ENCODE measurements at regions not wholly inside any gene's neighbourhood (a gene's known extent, or its start where the extent isn't known, plus 50 kb on each side); places are given as distances from the start of the nearest gene placed in this dataset.

DNA sequence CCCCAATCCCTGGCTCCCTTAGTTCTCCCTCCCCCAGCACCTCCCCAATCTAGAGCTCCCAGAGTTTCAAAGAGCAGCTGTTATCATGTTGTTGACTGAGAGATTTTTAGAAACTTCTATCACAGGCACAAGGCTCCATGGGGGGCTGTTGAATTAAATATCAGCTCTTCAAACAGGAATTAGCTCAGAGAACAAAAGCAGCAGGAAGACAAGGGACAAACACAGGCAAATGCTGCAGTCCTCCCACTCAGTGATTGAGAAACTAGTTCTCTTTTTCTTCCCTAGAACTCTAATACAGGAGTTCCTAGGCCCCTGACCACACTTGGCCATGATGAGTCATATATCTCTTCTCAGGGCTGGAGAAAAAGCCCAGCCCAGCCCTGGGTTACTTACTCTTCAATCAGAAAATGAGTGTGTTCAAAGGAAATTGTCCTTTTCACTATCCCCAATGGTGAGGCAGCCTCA lies 262.1 kb downstream of the IGSF11 start:
- H3K27me3 Mint-ChIP-seq (ENCODE audit: insufficient read depth): no peaks in the 10 kb centered on the region
- no peak overlapping the region for H3K27ac Mint-ChIP-seq
- no peaks in the 10 kb centered on the region; the same call in 1 of the 2 replicates for H3K36me3 Mint-ChIP-seq (ENCODE audit: low read depth)
- DNase-seq: no peak
- H3K4me1 Mint-ChIP-seq (ENCODE audit: low read depth): no peaks in the 10 kb centered on the region
- H3K9me3 Mint-ChIP-seq: peaks cover 36% of the 10 kb centered on the region
- TF ChIP-seq, protein P1, sequence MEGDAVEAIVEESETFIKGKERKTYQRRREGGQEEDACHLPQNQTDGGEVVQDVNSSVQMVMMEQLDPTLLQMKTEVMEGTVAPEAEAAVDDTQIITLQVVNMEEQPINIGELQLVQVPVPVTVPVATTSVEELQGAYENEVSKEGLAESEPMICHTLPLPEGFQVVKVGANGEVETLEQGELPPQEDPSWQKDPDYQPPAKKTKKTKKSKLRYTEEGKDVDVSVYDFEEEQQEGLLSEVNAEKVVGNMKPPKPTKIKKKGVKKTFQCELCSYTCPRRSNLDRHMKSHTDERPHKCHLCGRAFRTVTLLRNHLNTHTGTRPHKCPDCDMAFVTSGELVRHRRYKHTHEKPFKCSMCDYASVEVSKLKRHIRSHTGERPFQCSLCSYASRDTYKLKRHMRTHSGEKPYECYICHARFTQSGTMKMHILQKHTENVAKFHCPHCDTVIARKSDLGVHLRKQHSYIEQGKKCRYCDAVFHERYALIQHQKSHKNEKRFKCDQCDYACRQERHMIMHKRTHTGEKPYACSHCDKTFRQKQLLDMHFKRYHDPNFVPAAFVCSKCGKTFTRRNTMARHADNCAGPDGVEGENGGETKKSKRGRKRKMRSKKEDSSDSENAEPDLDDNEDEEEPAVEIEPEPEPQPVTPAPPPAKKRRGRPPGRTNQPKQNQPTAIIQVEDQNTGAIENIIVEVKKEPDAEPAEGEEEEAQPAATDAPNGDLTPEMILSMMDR (IDR thresholded peaks at IDR 0.05): no peak
- no peak overlapping the region for H3K4me3 Mint-ChIP-seq

DNA sequence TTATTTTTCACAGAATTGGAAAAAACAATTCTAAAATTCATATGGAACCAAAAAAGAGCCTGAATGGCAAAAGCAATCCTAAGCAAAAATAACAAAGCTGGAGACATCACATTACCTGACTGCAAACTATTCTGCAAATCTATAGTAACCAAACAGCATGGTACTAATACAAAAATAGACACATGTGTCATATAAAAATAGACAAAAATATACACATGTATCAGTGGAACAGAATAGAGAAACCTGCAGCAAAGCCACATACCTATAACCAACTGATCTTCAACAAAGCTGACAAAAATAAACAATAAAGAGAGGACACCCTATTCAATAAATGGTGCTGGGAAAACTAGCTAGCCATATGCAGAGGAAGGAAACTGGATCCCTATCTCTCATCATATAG lies 259.6 kb downstream of the IGSF11 start:
- DNase-seq: no peak
- H3K4me1 Mint-ChIP-seq (ENCODE audit: low read depth): no peaks in the 10 kb centered on the region
- no peak overlapping the region for H3K27ac Mint-ChIP-seq
- no peaks in the 10 kb centered on the region; the same call in 1 of the 2 replicates for H3K36me3 Mint-ChIP-seq (ENCODE audit: low read depth)
- TF ChIP-seq, protein P1 (IDR thresholded peaks at IDR 0.05): no peak
- H3K4me3 Mint-ChIP-seq: no peak overlapping the region
- H3K27me3 Mint-ChIP-seq (ENCODE audit: insufficient read depth): no peaks in the 10 kb centered on the region
- peaks cover 36% of the 10 kb centered on the region for H3K9me3 Mint-ChIP-seq

DNA sequence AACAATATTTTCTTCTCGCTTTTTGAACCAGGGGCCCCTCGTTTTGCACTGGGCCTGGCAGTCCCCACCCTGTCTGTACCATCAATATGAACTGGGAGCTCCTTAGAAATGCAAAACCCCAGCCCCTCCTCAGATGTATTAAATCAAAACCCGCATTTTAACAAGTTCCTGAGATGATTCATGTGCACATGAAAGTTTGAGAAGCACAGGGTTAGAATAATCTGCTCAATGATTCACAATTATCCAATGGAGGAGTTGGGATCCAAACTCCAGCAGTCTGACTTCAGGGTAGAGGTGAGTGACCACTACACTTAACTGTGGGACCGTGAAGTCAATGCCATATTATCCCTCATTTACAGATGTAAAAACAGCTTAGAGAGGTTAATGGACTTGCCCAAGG lies 256.4 kb downstream of the IGSF11 start:
- no peak for DNase-seq
- no peak overlapping the region for H3K4me3 Mint-ChIP-seq
- H3K27me3 Mint-ChIP-seq (ENCODE audit: insufficient read depth): peaks cover 2% of the 10 kb centered on the region
- no peak overlapping the region for H3K27ac Mint-ChIP-seq
- no peaks in the 10 kb centered on the region for H3K4me1 Mint-ChIP-seq (ENCODE audit: low read depth)
- H3K9me3 Mint-ChIP-seq: peaks cover 29% of the 10 kb centered on the region
- no peaks in the 10 kb centered on the region for H3K36me3 Mint-ChIP-seq (ENCODE audit: low read depth)
- TF ChIP-seq, protein P1 (IDR thresholded peaks at IDR 0.05): no peak

DNA sequence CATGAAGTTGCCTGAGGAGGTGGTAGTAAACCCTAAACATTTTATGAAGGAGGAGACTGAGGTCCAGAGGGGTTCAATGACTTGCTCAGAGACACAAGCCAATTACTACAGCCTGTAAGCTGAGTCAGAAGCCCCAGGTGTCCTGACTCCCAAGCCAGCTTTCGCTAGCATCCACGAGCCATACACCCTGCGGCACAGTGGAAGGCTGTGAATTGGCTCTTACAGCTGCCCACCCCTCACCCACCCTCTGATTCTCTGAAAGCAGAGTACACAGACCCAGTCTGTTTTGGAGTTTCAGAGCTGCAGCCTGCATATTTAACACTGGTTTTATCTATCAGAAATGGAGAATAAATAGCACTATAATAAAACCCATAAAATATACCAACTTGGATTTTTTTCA lies 253.4 kb downstream of the IGSF11 start:
- no peak overlapping the region for H3K27ac Mint-ChIP-seq

DNA sequence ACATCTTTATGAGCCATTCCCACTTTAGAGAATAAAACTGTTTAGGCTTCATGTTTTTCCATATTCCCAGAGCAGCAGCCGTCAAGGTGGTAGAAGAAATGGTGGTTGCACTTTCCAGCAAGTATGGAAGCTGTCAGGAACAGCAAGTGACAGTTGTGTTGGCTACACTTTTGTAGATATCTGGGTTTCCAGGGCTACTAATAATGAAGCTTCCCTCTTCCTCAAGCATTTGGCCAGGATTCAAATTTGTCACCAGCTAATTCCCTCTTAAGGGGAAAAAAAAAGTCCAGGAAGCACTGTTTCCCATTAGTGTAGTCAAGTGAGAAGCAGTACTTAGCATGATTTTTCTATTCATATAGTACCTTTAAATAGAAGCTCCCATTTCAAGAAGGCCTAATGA lies 252.8 kb downstream of the IGSF11 start:
- Mint-ChIP-seq H3K4me3 (no peak overlapping the region), H3K4me1 (ENCODE audit: low read depth) (no peaks in the 10 kb centered on the region), H3K9me3 (peaks cover 24% of the 10 kb centered on the region)

More for the DNA sequence above, 253.4 kb downstream of the IGSF11 start:
- TF ChIP-seq, protein P1 (IDR thresholded peaks at IDR 0.05): no peak
- no peak overlapping the region for H3K4me3 Mint-ChIP-seq
- peaks cover 5% of the 10 kb centered on the region; the same call in 1 of the 2 replicates for H3K36me3 Mint-ChIP-seq (ENCODE audit: low read depth)
- H3K27me3 Mint-ChIP-seq (ENCODE audit: insufficient read depth): peaks cover 2% of the 10 kb centered on the region
- no peak for DNase-seq
- peaks cover 24% of the 10 kb centered on the region for H3K9me3 Mint-ChIP-seq
- H3K4me1 Mint-ChIP-seq (ENCODE audit: low read depth): no peaks in the 10 kb centered on the region

More for the DNA sequence above, 252.8 kb downstream of the IGSF11 start:
- Mint-ChIP-seq H3K36me3 (ENCODE audit: low read depth) (peaks cover 5% of the 10 kb centered on the region; the same call in 1 of the 2 replicates), H3K27ac (no peak overlapping the region), H3K27me3 (ENCODE audit: insufficient read depth) (peaks cover 2% of the 10 kb centered on the region)
- TF ChIP-seq, protein P1 (IDR thresholded peaks at IDR 0.05): no peak
- DNase-seq: no peak
